HCT116 (cell line): ENCODE measurements at regions not wholly inside any gene's neighbourhood (a gene's known extent, or its start where the extent isn't known, plus 50 kb on each side); places are given as distances from the start of the nearest gene placed in this dataset.

Experiments
- ATAC-seq: fragments of 200-7000 bp; cut with Tn5 transposase; 2 replicates; pipeline ENCODE4 v1.9.1; 2020; ENCODE audit warnings: mild to moderate bottlenecking, moderate library complexity
- BruUV-seq: library from RNA; stranded (reverse); fragments of 400-500 nt; replicated peaks from 2 replicates; lab custom pipeline; 2021; lab: Mats Ljungman, UMichigan
- CTCF ChIA-PET: fragments of 300-600 bp; sonication (Branson Sonifier 250); formaldehyde crosslinking; loops from one replicate; lab custom pipeline; 2021; ENCODE audit warnings: antibody characterized with exemption; lab: Charles Lee
- POLR2A ChIA-PET: fragments of 300-600, 350-600 bp; sonication (Branson Sonifier 250); formaldehyde crosslinking; loops from one replicate; lab custom pipeline; 2021; ENCODE audit warnings: antibody characterized with exemption; lab: Charles Lee
- RAD21 ChIA-PET, 2 experiments: fragments of 300-600 bp; sonication (Branson Sonifier 250); formaldehyde crosslinking; loops; one replicate each; lab custom pipeline; 2023; ENCODE audit warnings: low total read pairs in 2 of 2; ENCODE audit not compliant: uncharacterized antibody in 2 of 2, unreplicated experiment in 2 of 2, low non-redundant PET in 1 of 2; lab: Charles Lee
- DNase-seq: peaks from one replicate; pipeline ENCODE4 v3.0.0-alpha.2; 2010; ENCODE audit warnings: low read depth, low spot score
- H2AFZ ChIP-seq: fragments of 200-600 bp; shearing (Covaris generic), sonication (generic); 2 replicates; pipeline ENCODE4 v1.6.1; 2017; ENCODE audit warnings: low read depth, mixed run types, mixed read lengths, antibody characterized with exemption, low read length; ENCODE audit not compliant: poor library complexity, severe bottlenecking
- H3K27ac ChIP-seq: 2 replicates; pipeline ENCODE4 v1.5.1; 2012; ENCODE audit warnings: low read depth, low read length
- H3K27me3 ChIP-seq: fragments of 200-600 bp; sonication (generic); 2 replicates; pipeline ENCODE4 v1.6.1; 2016; ENCODE audit warnings: mixed run types, low read length, mixed read lengths; ENCODE audit not compliant: insufficient read depth
- H3K36me3 ChIP-seq, 2 experiments: fragments of 200-500 bp in 1 of 2; fragments of 200-600 bp in 1 of 2; sonication (Bioruptor generic) in 1 of 2; sonication (generic) in 1 of 2; 2 replicates each; pipeline versions ENCODE4 v1.5.1 to v1.6.1; 2014 to 2016; ENCODE audit warnings: low read length in 2 of 2, inconsistent platforms in 1 of 2, mixed read lengths in 1 of 2, mixed run types in 1 of 2; ENCODE audit not compliant: insufficient read depth in 2 of 2, control insufficient read depth in 1 of 2
- H3K4me1 ChIP-seq, 2 experiments: fragments of 200-600 bp in 1 of 2; sonication (generic) in 1 of 2; 2 replicates each; pipeline versions ENCODE4 v1.5.1 to v1.6.1; 2012 to 2017; ENCODE audit warnings: low read length in 2 of 2, inconsistent platforms in 1 of 2, mild to moderate bottlenecking in 1 of 2, mixed read lengths in 1 of 2, mixed run types in 1 of 2, moderate library complexity in 1 of 2; ENCODE audit not compliant: insufficient read depth in 2 of 2, control insufficient read depth in 1 of 2
- H3K4me2 ChIP-seq: fragments of 200-600 bp; sonication (generic); 2 replicates; pipeline ENCODE4 v1.6.1; 2017; ENCODE audit warnings: mixed run types, low read length, mixed read lengths
- H3K4me3 ChIP-seq, 2 experiments: fragments of 200-600 bp in 1 of 2; sonication (generic) in 1 of 2; replicated peaks in 1 of 2; 2 replicates each; pipeline ENCODE4 v1.5.1; 2011 to 2016; ENCODE audit warnings: low read length in 2 of 2, control low read depth in 1 of 2, low read depth in 1 of 2, mild to moderate bottlenecking in 1 of 2, mixed read lengths in 1 of 2, mixed run types in 1 of 2
- H3K79me2 ChIP-seq: fragments of 200-600 bp; sonication (generic); 2 replicates; pipeline ENCODE4 v1.6.1; 2017; ENCODE audit warnings: mild to moderate bottlenecking, mixed run types, low read length, moderate library complexity, mixed read lengths; ENCODE audit not compliant: insufficient read depth
- H3K9ac ChIP-seq: fragments of 200-600 bp; sonication (generic); 2 replicates; pipeline ENCODE4 v1.6.1; 2016; ENCODE audit warnings: low read length, mixed read lengths
- H3K9me2 ChIP-seq: fragments of 200-600 bp; sonication (generic), shearing (Covaris generic); 2 replicates; pipeline ENCODE4 v1.6.1; 2017; ENCODE audit warnings: mixed run types, mild to moderate bottlenecking, moderate library complexity; ENCODE audit not compliant: insufficient read depth
- H3K9me3 ChIP-seq, 2 experiments: fragments of 200-500 bp in 1 of 2; fragments of 200-600 bp in 1 of 2; sonication (Bioruptor generic) in 1 of 2; sonication (generic) in 1 of 2; 2 replicates each; pipeline ENCODE4 v1.6.1; 2014 to 2017; ENCODE audit warnings: low read length in 2 of 2, mixed read lengths in 2 of 2, inconsistent platforms in 1 of 2, low read depth in 1 of 2, mild to moderate bottlenecking in 1 of 2, mixed run types in 1 of 2, moderate library complexity in 1 of 2; ENCODE audit not compliant: control insufficient read depth in 1 of 2, insufficient read depth in 1 of 2
- H4K20me1 ChIP-seq: fragments of 200-600 bp; sonication (generic), shearing (Covaris generic); 2 replicates; pipeline ENCODE4 v1.6.1; 2017; ENCODE audit warnings: mixed run types, mild to moderate bottlenecking, moderate library complexity; ENCODE audit not compliant: insufficient read depth
- CBX3 ChIP-seq: IDR thresholded peaks from 2 replicates; pipeline ENCODE4 v1.6.1; 2012; ENCODE audit warnings: low read depth
- CEBPB ChIP-seq: IDR thresholded peaks from 2 replicates; pipeline ENCODE4 v1.6.1; 2012; ENCODE audit warnings: low read depth
- EGR1 ChIP-seq: IDR thresholded peaks from 2 replicates; pipeline ENCODE4 v1.6.1; 2012; ENCODE audit warnings: low read depth
- EZH2 ChIP-seq: fragments of 200-600 bp; sonication (generic); IDR thresholded peaks from 2 replicates; pipeline ENCODE4 v1.6.1; 2017; ENCODE audit warnings: antibody characterized with exemption, mixed run types
- JUND ChIP-seq: IDR thresholded peaks from 2 replicates; pipeline ENCODE4 v1.6.1; 2012
- POLR2A ChIP-seq: IDR thresholded peaks from 2 replicates; pipeline ENCODE4 v1.7.0; 2011; ENCODE audit warnings: borderline replicate concordance; ENCODE audit not compliant: insufficient read depth, insufficient read length; ENCODE audit errors: extremely low read depth
- RAD21 ChIP-seq: IDR thresholded peaks from 2 replicates; pipeline ENCODE4 v1.6.1; 2012; ENCODE audit warnings: low read depth, mild to moderate bottlenecking
- SIN3A ChIP-seq: IDR thresholded peaks from 2 replicates; pipeline ENCODE4 v1.6.1; 2012; ENCODE audit warnings: low read depth
- SP1 ChIP-seq: IDR thresholded peaks from 2 replicates; pipeline ENCODE4 v1.6.1; 2012; ENCODE audit warnings: low read depth
- SRF ChIP-seq: IDR thresholded peaks from 2 replicates; pipeline ENCODE4 v1.6.1; 2012; ENCODE audit warnings: low read depth
- TCF7L2 ChIP-seq: IDR thresholded peaks from 2 replicates; pipeline ENCODE4 v1.7.0; 2011; ENCODE audit warnings: borderline replicate concordance, inconsistent platforms; ENCODE audit not compliant: insufficient read depth, insufficient read length; ENCODE audit errors: extremely low read depth
- YY1 ChIP-seq: IDR thresholded peaks from 2 replicates; pipeline ENCODE4 v1.6.1; 2011; ENCODE audit warnings: low read length, low read depth, moderate library complexity, mild to moderate bottlenecking; ENCODE audit not compliant: insufficient replicate concordance; ENCODE audit errors: extremely low read depth
- ZNF274 ChIP-seq: fragments of 200-500 bp; sonication (Bioruptor generic); IDR thresholded peaks from 2 replicates; pipeline ENCODE4 v1.6.1; 2014; ENCODE audit warnings: mild to moderate bottlenecking, low read depth, low read length, inconsistent platforms
- intact Hi-C: fragments of 100-400 bp; cut with micrococcal nuclease; formaldehyde crosslinking; loops from 2 replicates; pipeline ENCODE4 v1.10.0; 2022
- TF ChIP-seq, protein P1 (sequence below): IDR thresholded peaks from 2 replicates; pipeline ENCODE4 v1.6.1; 2012; ENCODE audit warnings: low read depth
- TF ChIP-seq, protein P2 (sequence below), 3 experiments: fragments of 200-600 bp in 1 of 3; sonication (generic) in 1 of 3; IDR thresholded peaks in 2 of 3; conservative IDR thresholded peaks in 1 of 3; 2 replicates each; pipeline ENCODE4 v1.5.1; 2012 to 2017; ENCODE audit warnings: low read depth in 2 of 3, low read length in 2 of 3, antibody characterized with exemption in 1 of 3, borderline replicate concordance in 1 of 3, control low read depth in 1 of 3, mild to moderate bottlenecking in 1 of 3, mixed read lengths in 1 of 3, mixed run types in 1 of 3, moderate library complexity in 1 of 3; ENCODE audit not compliant: insufficient read depth in 1 of 3
- TF ChIP-seq, protein P3 (sequence below): IDR thresholded peaks from 2 replicates; pipeline ENCODE4 v1.6.1; 2012

DNA sequence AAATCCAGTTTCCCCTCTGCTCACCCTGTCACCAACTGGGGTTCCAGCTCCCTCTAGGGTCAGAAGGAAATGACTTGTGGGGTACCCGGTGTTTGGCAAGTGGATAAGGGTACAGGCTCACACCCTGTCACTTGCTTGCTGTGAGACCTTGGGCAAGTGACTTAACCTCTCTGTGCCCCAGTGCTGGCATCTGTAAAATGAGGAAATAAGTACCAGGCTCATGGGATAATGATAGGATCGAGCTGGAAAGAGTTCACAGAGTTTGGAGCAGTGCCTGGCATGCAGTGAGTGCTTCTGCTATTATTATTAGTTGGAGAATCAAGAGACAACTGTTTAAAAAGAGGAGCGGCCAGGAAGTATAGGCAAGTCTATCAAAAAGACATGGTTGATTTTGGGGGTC, 53.7 kb upstream of the DLX4 start (continued):
- TF ChIP-seq, protein P1, sequence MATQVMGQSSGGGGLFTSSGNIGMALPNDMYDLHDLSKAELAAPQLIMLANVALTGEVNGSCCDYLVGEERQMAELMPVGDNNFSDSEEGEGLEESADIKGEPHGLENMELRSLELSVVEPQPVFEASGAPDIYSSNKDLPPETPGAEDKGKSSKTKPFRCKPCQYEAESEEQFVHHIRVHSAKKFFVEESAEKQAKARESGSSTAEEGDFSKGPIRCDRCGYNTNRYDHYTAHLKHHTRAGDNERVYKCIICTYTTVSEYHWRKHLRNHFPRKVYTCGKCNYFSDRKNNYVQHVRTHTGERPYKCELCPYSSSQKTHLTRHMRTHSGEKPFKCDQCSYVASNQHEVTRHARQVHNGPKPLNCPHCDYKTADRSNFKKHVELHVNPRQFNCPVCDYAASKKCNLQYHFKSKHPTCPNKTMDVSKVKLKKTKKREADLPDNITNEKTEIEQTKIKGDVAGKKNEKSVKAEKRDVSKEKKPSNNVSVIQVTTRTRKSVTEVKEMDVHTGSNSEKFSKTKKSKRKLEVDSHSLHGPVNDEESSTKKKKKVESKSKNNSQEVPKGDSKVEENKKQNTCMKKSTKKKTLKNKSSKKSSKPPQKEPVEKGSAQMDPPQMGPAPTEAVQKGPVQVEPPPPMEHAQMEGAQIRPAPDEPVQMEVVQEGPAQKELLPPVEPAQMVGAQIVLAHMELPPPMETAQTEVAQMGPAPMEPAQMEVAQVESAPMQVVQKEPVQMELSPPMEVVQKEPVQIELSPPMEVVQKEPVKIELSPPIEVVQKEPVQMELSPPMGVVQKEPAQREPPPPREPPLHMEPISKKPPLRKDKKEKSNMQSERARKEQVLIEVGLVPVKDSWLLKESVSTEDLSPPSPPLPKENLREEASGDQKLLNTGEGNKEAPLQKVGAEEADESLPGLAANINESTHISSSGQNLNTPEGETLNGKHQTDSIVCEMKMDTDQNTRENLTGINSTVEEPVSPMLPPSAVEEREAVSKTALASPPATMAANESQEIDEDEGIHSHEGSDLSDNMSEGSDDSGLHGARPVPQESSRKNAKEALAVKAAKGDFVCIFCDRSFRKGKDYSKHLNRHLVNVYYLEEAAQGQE = no peak
- TF ChIP-seq SP1 (no peak), YY1 (no peak), JUND (no peak), EZH2 (no peak), CEBPB (no peak)
- TF ChIP-seq, protein P2, sequence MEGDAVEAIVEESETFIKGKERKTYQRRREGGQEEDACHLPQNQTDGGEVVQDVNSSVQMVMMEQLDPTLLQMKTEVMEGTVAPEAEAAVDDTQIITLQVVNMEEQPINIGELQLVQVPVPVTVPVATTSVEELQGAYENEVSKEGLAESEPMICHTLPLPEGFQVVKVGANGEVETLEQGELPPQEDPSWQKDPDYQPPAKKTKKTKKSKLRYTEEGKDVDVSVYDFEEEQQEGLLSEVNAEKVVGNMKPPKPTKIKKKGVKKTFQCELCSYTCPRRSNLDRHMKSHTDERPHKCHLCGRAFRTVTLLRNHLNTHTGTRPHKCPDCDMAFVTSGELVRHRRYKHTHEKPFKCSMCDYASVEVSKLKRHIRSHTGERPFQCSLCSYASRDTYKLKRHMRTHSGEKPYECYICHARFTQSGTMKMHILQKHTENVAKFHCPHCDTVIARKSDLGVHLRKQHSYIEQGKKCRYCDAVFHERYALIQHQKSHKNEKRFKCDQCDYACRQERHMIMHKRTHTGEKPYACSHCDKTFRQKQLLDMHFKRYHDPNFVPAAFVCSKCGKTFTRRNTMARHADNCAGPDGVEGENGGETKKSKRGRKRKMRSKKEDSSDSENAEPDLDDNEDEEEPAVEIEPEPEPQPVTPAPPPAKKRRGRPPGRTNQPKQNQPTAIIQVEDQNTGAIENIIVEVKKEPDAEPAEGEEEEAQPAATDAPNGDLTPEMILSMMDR (IDR thresholded peaks at IDR 0.05 in 2 of 3, conservative IDR thresholded peaks at IDR 0.05 in 1 of 3; ENCODE audit: borderline replicate concordance in 1 of 3, insufficient read depth in 1 of 3, low read depth in 2 of 3, low read length in 2 of 3) = no peak

DNA sequence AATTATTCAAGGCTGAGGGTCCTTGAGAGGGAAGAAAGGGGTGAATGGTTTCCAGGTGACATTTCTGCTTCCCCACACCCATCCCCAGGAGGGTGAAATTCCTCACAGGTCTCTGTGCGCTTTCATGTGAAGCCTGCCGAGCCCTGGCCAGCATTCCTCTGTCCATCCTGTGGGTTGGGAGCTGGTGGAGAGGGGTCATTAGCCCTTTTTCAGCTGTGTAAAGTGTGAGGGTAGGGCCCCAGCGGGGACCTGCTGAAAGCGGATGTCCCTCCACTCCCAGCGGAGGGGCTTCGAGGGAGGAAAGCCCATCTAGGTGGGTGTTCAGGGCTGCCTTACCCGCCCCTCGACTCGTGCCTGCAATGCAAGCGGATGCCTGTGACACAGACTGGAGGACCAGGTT, 53.3 kb upstream of the DLX4 start:
- H3K9ac ChIP-seq = no peak overlapping the region
- no peaks in the 10 kb centered on the region for H3K36me3 ChIP-seq
- H3K4me2 ChIP-seq = no peak overlapping the region
- DNase-seq (no peak), ATAC-seq (no peak)
- RAD21 ChIA-PET = no interaction called here
- POLR2A ChIA-PET = no interaction called here
- CTCF ChIA-PET = interaction anchor here (1.7 to 4.2 kb wide), 2 partner anchors 17 to 37 kb away, joined by 5 to 16 read pairs; no protein-coding TSS in a partner anchor
- no TSS peak for BruUV-seq
- H2AFZ ChIP-seq = no peak overlapping the region
- no peak overlapping the region for H3K4me3 ChIP-seq
- no peaks in the 10 kb centered on the region for H3K9me3 ChIP-seq
- H3K79me2 ChIP-seq = no peaks in the 10 kb centered on the region
- no peaks in the 10 kb centered on the region for H3K27me3 ChIP-seq
- no peak overlapping the region for H3K27ac ChIP-seq
- H4K20me1 ChIP-seq = no peaks in the 10 kb centered on the region
- intact Hi-C loops = no loop called here
- no peaks in the 10 kb centered on the region for H3K9me2 ChIP-seq
- peaks cover 6 to 42% of the 10 kb centered on the region in 2 experiments for H3K4me1 ChIP-seq
- TF ChIP-seq RAD21 (no peak), TCF7L2 (no peak), SRF (no peak), SIN3A (no peak), CEBPB (no peak), CBX3 (no peak), JUND (no peak), YY1 (no peak), POLR2A (no peak), EGR1 (no peak), EZH2 (no peak), ZNF274 (no peak)
- TF ChIP-seq, protein P2 (IDR thresholded peaks at IDR 0.05 in 2 of 3, conservative IDR thresholded peaks at IDR 0.05 in 1 of 3; ENCODE audit: borderline replicate concordance in 1 of 3, insufficient read depth in 1 of 3, low read depth in 2 of 3, low read length in 2 of 3) = no peak
- TF ChIP-seq, protein P3, sequence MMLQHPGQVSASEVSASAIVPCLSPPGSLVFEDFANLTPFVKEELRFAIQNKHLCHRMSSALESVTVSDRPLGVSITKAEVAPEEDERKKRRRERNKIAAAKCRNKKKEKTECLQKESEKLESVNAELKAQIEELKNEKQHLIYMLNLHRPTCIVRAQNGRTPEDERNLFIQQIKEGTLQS = no peak
